IMR-90 (cell line): ENCODE measurements at regions not wholly inside any gene's neighbourhood (a gene's known extent, or its start where the extent isn't known, plus 50 kb on each side); places are given as distances from the start of the nearest gene placed in this dataset.

ENCODE experiments used
- BHLHE40 ChIP-seq: fragments of 150-350 bp; IDR thresholded peaks from 2 replicates; pipeline ENCODE4 v1.6.1; 2016; ENCODE audit warnings: mild to moderate bottlenecking, low read depth, low read length
- MAFK ChIP-seq: IDR thresholded peaks from 2 replicates; pipeline ENCODE4 v1.6.1; 2012; ENCODE audit warnings: low read depth, low read length, improper control_type of control experiment
- MXI1 ChIP-seq: IDR thresholded peaks from 2 replicates; pipeline ENCODE4 v1.6.1; 2012; ENCODE audit warnings: low read depth, mild to moderate bottlenecking, low read length, moderate library complexity, borderline replicate concordance
- POLR2A ChIP-seq: IDR thresholded peaks from 2 replicates; pipeline ENCODE4 v1.6.1; 2012; ENCODE audit warnings: mild to moderate bottlenecking, low read depth, low read length
- RFX5 ChIP-seq: IDR thresholded peaks from 2 replicates; pipeline ENCODE4 v1.8.0; 2012; ENCODE audit warnings: low read depth, mild to moderate bottlenecking, low read length, moderate library complexity
- SMC3 ChIP-seq: fragments of 150-350 bp; IDR thresholded peaks from 2 replicates; pipeline ENCODE4 v1.6.1; 2016; ENCODE audit warnings: low read depth, mild to moderate bottlenecking, antibody characterized with exemption, low read length, moderate library complexity
- TF ChIP-seq, protein P1 (sequence below): conservative IDR thresholded peaks from 2 replicates; pipeline ENCODE4 v1.5.1; 2012; ENCODE audit warnings: mild to moderate bottlenecking, low read depth, low read length, improper control_type of control experiment

DNA sequence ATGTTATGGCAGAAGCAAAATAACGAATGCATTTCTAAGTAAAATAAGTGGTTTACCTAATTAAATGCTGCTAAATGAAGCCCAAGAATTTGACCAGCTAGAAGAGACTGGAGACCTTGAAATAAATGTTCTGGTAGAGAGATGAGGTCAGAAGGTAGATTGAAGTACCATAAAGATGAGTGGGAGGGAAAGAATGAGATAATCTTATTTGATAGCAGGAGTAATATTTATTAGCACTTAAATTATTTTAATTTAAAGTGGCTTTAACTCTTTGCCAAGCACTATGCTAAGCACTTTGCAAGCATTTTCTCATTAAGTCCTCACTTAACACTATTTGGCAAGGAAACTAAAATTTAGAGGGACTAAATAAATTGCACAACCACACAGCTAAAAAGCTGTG lies 314.9 kb upstream of the CCDC54 start:
- TF ChIP-seq, protein P1, sequence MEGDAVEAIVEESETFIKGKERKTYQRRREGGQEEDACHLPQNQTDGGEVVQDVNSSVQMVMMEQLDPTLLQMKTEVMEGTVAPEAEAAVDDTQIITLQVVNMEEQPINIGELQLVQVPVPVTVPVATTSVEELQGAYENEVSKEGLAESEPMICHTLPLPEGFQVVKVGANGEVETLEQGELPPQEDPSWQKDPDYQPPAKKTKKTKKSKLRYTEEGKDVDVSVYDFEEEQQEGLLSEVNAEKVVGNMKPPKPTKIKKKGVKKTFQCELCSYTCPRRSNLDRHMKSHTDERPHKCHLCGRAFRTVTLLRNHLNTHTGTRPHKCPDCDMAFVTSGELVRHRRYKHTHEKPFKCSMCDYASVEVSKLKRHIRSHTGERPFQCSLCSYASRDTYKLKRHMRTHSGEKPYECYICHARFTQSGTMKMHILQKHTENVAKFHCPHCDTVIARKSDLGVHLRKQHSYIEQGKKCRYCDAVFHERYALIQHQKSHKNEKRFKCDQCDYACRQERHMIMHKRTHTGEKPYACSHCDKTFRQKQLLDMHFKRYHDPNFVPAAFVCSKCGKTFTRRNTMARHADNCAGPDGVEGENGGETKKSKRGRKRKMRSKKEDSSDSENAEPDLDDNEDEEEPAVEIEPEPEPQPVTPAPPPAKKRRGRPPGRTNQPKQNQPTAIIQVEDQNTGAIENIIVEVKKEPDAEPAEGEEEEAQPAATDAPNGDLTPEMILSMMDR, result no peak
- TF ChIP-seq SMC3 (no peak), POLR2A (no peak), MAFK (no peak), RFX5 (no peak), BHLHE40 (no peak), MXI1 (no peak)
